WTC11 (cell line): ENCODE measurements at regions not wholly inside any gene's neighbourhood (a gene's known extent, or its start where the extent isn't known, plus 50 kb on each side); places are given as distances from the start of the nearest gene placed in this dataset.

Source experiments
- AR ChIP-seq: fragments of 250-450 bp; sonication (Bioruptor Pico); IDR thresholded peaks from 2 replicates; pipeline ENCODE4 v1.9.0; 2021; ENCODE audit warnings: mild to moderate bottlenecking
- CTCF ChIP-seq: fragments of 200-600 bp; IDR thresholded peaks from 2 replicates; pipeline ENCODE4 v1.8.0; 2022; ENCODE audit warnings: antibody characterized with exemption
- FOXP1 ChIP-seq: sonication (generic); formaldehyde crosslinking; IDR thresholded peaks from 2 replicates; pipeline ENCODE4 v1.8.0; 2022; ENCODE audit warnings: missing genetic modification reagents, mild to moderate bottlenecking, moderate library complexity, borderline replicate concordance
- MAX ChIP-seq: sonication (generic); formaldehyde crosslinking; IDR thresholded peaks from 2 replicates; pipeline ENCODE4 v1.8.0; 2022; ENCODE audit warnings: mild to moderate bottlenecking, missing genetic modification reagents
- NFATC4 ChIP-seq: fragments of 250-450 bp; sonication (Bioruptor Pico); IDR thresholded peaks from 2 replicates; pipeline ENCODE4 v1.9.0; 2021; ENCODE audit warnings: mild to moderate bottlenecking
- RELA ChIP-seq: sonication (generic); formaldehyde crosslinking; IDR thresholded peaks from 2 replicates; pipeline ENCODE4 v1.8.1; 2022; ENCODE audit warnings: missing genetic modification reagents, mild to moderate bottlenecking, borderline replicate concordance
- SMAD3 ChIP-seq: sonication (generic); formaldehyde crosslinking; IDR thresholded peaks from 2 replicates; pipeline ENCODE4 v1.8.0; 2022; ENCODE audit warnings: missing genetic modification reagents, mild to moderate bottlenecking, borderline replicate concordance
- SP1 ChIP-seq: sonication (generic); formaldehyde crosslinking; conservative IDR thresholded peaks from 2 replicates; pipeline ENCODE4 v1.8.1; 2022; ENCODE audit warnings: missing genetic modification reagents
- TCF7 ChIP-seq: sonication (generic); formaldehyde crosslinking; IDR thresholded peaks from 2 replicates; pipeline ENCODE4 v1.8.0; 2022; ENCODE audit warnings: mild to moderate bottlenecking, low read depth, missing genetic modification reagents, moderate library complexity
- TP53 ChIP-seq: sonication (generic); formaldehyde crosslinking; IDR thresholded peaks from 2 replicates; pipeline ENCODE4 v1.8.1; 2023; ENCODE audit warnings: mild to moderate bottlenecking, missing genetic modification reagents
- ZMAT4 ChIP-seq: fragments of 250-450 bp; sonication (Bioruptor Pico); IDR thresholded peaks from 2 replicates; pipeline ENCODE4 v1.9.0; 2021; ENCODE audit warnings: mild to moderate bottlenecking
- ZNF263 ChIP-seq: sonication (generic); formaldehyde crosslinking; IDR thresholded peaks from 2 replicates; pipeline ENCODE4 v1.8.1; 2022; ENCODE audit warnings: low read depth, mild to moderate bottlenecking, moderate library complexity, missing genetic modification reagents

- TF ChIP-seq CTCF (no peak), SP1 (CRISPR knock-in tag) (no peak), MAX (CRISPR knock-in tag) (no peak), FOXP1 (CRISPR knock-in tag) (no peak), SMAD3 (CRISPR knock-in tag) (no peak), NFATC4 (CRISPR knock-in tag) (no peak), AR (CRISPR knock-in tag) (no peak), ZMAT4 (CRISPR knock-in tag) (no peak), TCF7 (no peak), TP53 (CRISPR knock-in tag) (no peak), ZNF263 (CRISPR knock-in tag) (no peak), RELA (no peak)
Measured at GRCh38 chr10:33434933-33435332, 100.5 kb upstream of the NRP1 start.
